ENCODE measurements at regions not wholly inside any gene's neighbourhood (a gene's known extent, or its start where the extent isn't known, plus 50 kb on each side); places are given as distances from the start of the nearest gene placed in this dataset.

GRCh38 chr4:152016303-152016620 is 255.5 kb upstream of the GATB start:
- Histone ChIP-seq H3K4me3 (no peak overlapping the region), H3K79me2 (ENCODE audit: low read depth) (no peaks in the 10 kb centered on the region), H4K20me1 (ENCODE audit: low read depth) (no peaks in the 10 kb centered on the region), H3K4me2 (no peak overlapping the region), H2AFZ (replicated peaks) (no peak overlapping the region), H3K9me3 (ENCODE audit: low read depth) (no peaks in the 10 kb centered on the region), H3K4me1 (peaks cover under 1% of the 10 kb centered on the region), H3F3A (ENCODE audit: low read depth) (no peaks in the 10 kb centered on the region), H3K27me3 (no peaks in the 10 kb centered on the region), H3K9ac (no peak overlapping the region), H3K27ac (no peak overlapping the region), H3K36me3 (no peaks in the 10 kb centered on the region)
- Mint-ChIP-seq H3K27me3 (ENCODE audit: insufficient read depth, low read depth) (peaks cover 2% of the 10 kb centered on the region), H3K27ac (no peak overlapping the region), H3K9me3 (peaks cover 10% of the 10 kb centered on the region), H3K4me3 (no peak overlapping the region), H3K36me3 (no peaks in the 10 kb centered on the region), H3K4me1 (peaks cover 11% of the 10 kb centered on the region)
- TF ChIP-seq EZH2phosphoT487 (IDR thresholded peaks at IDR 0.05) (no peak), EZH2 (IDR thresholded peaks at IDR 0.05) (no peak)
- TF ChIP-seq, protein P1, sequence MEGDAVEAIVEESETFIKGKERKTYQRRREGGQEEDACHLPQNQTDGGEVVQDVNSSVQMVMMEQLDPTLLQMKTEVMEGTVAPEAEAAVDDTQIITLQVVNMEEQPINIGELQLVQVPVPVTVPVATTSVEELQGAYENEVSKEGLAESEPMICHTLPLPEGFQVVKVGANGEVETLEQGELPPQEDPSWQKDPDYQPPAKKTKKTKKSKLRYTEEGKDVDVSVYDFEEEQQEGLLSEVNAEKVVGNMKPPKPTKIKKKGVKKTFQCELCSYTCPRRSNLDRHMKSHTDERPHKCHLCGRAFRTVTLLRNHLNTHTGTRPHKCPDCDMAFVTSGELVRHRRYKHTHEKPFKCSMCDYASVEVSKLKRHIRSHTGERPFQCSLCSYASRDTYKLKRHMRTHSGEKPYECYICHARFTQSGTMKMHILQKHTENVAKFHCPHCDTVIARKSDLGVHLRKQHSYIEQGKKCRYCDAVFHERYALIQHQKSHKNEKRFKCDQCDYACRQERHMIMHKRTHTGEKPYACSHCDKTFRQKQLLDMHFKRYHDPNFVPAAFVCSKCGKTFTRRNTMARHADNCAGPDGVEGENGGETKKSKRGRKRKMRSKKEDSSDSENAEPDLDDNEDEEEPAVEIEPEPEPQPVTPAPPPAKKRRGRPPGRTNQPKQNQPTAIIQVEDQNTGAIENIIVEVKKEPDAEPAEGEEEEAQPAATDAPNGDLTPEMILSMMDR (IDR thresholded peaks at IDR 0.05), result no peak
- DNase-seq (ENCODE audit: low spot score), result no peak

DNA sequence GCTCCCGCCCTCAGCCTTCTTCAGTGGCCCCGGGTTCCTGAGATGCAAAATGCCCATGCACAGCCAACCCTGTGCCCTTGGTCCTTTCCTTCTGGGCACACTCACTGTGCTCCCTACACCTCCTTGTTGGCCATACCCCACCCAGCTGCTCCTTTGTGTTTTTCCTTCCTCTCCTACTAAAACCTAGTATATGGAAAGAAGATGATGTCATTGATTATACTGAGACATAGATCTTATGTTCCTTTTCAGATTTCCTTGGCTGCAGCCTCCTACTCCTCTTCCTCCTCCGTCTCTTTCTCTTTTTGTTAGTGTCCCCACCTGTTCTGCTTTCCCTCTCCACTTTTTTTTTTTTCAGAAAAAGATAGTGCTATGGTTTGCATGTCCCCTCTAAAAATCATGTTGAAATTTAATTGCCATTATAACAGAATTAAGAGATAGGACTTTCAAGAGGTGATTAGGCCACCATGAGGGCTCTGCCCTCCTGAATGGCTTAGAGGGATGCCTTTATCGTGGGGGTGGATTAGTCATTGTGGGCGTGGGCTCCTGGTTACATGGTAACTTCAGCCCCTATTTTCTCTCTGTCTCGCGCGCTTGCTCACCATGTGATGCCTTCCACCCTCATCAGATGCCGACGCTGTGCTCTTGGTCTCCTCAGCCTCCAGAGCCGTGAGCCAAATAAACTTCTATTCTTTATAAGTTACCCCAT is 254.9 kb upstream of the GATB start:
- Histone ChIP-seq H4K20me1 (ENCODE audit: low read depth) (no peaks in the 10 kb centered on the region), H3K27me3 (no peaks in the 10 kb centered on the region), H3K36me3 (no peaks in the 10 kb centered on the region), H3K4me2 (no peak overlapping the region), H3K9ac (no peak overlapping the region), H2AFZ (replicated peaks) (no peak overlapping the region), H3K4me3 (no peak overlapping the region), H3K27ac (no peak overlapping the region), H3K79me2 (ENCODE audit: low read depth) (no peaks in the 10 kb centered on the region), H3F3A (ENCODE audit: low read depth) (peaks cover 3% of the 10 kb centered on the region), H3K9me3 (ENCODE audit: low read depth) (no peaks in the 10 kb centered on the region), H3K4me1 (peaks cover 6% of the 10 kb centered on the region)
- no peak for DNase-seq (ENCODE audit: low spot score)
- no peak overlapping the region for H3K4me3 Mint-ChIP-seq
- TF ChIP-seq EZH2phosphoT487 (IDR thresholded peaks at IDR 0.05) (no peak), EZH2 (IDR thresholded peaks at IDR 0.05) (no peak)
- TF ChIP-seq, protein P1 (IDR thresholded peaks at IDR 0.05), result no peak
- peaks cover 15% of the 10 kb centered on the region for H3K4me1 Mint-ChIP-seq
- H3K27me3 Mint-ChIP-seq (ENCODE audit: insufficient read depth, low read depth), result peaks cover 2% of the 10 kb centered on the region
- H3K9me3 Mint-ChIP-seq, result peaks cover 10% of the 10 kb centered on the region
- H3K27ac Mint-ChIP-seq, result no peak overlapping the region
- no peaks in the 10 kb centered on the region for H3K36me3 Mint-ChIP-seq

DNA sequence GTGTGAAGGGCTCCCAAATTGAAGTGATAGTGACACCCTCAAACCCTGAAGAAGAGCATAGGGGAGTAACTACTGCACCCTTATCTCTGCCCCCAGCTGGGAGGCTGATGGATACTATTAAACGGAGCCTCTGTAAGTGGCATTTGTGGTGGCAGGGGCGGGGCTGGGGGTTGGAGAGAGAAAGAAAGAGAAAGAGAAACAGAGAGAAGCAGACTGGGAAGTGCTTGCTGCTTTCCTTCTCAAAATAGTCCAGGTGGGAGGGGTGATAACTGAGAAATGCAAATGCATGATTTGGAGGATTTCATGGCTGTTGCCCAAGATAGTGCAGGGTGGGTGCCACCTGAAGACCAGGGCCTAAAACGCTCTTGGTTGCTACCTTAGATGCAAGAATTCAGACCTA is 253.5 kb upstream of the GATB start:
- Histone ChIP-seq H3K36me3 (no peaks in the 10 kb centered on the region), H3K9me3 (ENCODE audit: low read depth) (no peaks in the 10 kb centered on the region), H3K4me2 (no peak overlapping the region), H3K4me1 (peaks cover 20% of the 10 kb centered on the region), H3F3A (ENCODE audit: low read depth) (peaks cover 17% of the 10 kb centered on the region), H3K27ac (no peak overlapping the region), H4K20me1 (ENCODE audit: low read depth) (no peaks in the 10 kb centered on the region), H3K4me3 (no peak overlapping the region), H2AFZ (replicated peaks) (no peak overlapping the region), H3K9ac (no peak overlapping the region), H3K79me2 (ENCODE audit: low read depth) (no peaks in the 10 kb centered on the region), H3K27me3 (no peaks in the 10 kb centered on the region)
- no peak for DNase-seq (ENCODE audit: low spot score)
- Mint-ChIP-seq H3K4me1 (peaks cover 27% of the 10 kb centered on the region), H3K27ac (no peak overlapping the region), H3K27me3 (ENCODE audit: insufficient read depth, low read depth) (peaks cover 2% of the 10 kb centered on the region), H3K9me3 (peaks cover 10% of the 10 kb centered on the region), H3K36me3 (no peaks in the 10 kb centered on the region), H3K4me3 (no peak overlapping the region)
- no peak for TF ChIP-seq EZH2 (IDR thresholded peaks at IDR 0.05)
- TF ChIP-seq EZH2phosphoT487 (IDR thresholded peaks at IDR 0.05), result no peak
- TF ChIP-seq, protein P1 (IDR thresholded peaks at IDR 0.05), result no peak
